Adrenal gland (tissue), 9 donors: ENCODE measurements at regions not wholly inside any gene's neighbourhood (a gene's known extent, or its start where the extent isn't known, plus 50 kb on each side); places are given as distances from the start of the nearest gene placed in this dataset.

ENCODE experiments used
- DNase-seq, 7 donors: peaks; one replicate each; pipeline ENCODE4 v3.0.0-alpha.2; 2019 to 2020
- H3K27ac ChIP-seq, 5 donors: fragments of 200-600 bp; sonication (generic) in 4 of 5; 1 replicate in 3 of 5; 2 replicates in 2 of 5; pipeline versions ENCODE4 v1.5.1 to v1.8.0; 2016 to 2020; ENCODE audit warnings: mild to moderate bottlenecking in 1 of 5
- H3K27me3 ChIP-seq: fragments of 200-600 bp; 2 replicates; pipeline ENCODE4 v1.8.0; 2021
- H3K36me3 ChIP-seq, 2 donors: fragments of 200-600 bp; replicated peaks in 1 of 2; 1 replicate in 1 of 2; 2 replicates in 1 of 2; pipeline versions ENCODE4 v1.5.1 to v1.8.0; 2018 to 2022
- H3K4me1 ChIP-seq, 2 donors: fragments of 200-600 bp; replicated peaks in 1 of 2; 1 replicate in 1 of 2; 2 replicates in 1 of 2; pipeline versions ENCODE4 v1.5.1 to v1.8.0; 2018 to 2021
- H3K4me3 ChIP-seq, 4 donors: fragments of 200-600 bp; sonication (generic) in 3 of 4; one replicate each; pipeline ENCODE4 v1.5.1; 2016 to 2018
- H3K9me3 ChIP-seq, 3 donors: fragments of 200-600 bp; sonication (generic) in 1 of 3; replicated peaks in 1 of 3; 1 replicate in 2 of 3; 2 replicates in 1 of 3; pipeline versions ENCODE4 v1.5.1 to v1.8.0; 2016 to 2021
- POLR2A ChIP-seq, 2 donors: fragments of 450-650 bp; IDR thresholded peaks; one replicate each; pipeline ENCODE4 v1.6.1; 2017; ENCODE audit warnings: antibody characterized with exemption in 2 of 2, mild to moderate bottlenecking in 2 of 2, moderate library complexity in 1 of 2
- WGBS, 4 donors: extraction: QIAGEN DNeasy Blood & Tissue Kit in 2 of 4; methylation state at CpG; one replicate each; pipeline versions ENCODE4 v1.1.5 to v1.1.7; 2013 to 2017; 5-methylcytosine and 5-hydroxymethylcytosine counted together
- intact Hi-C, 2 donors: fragments of 100-400 bp; cut with DNase I; formaldehyde crosslinking; loops; one replicate each; pipeline versions ENCODE4 v1.14.1 to v1.15.0; 2022 to 2023
- TF ChIP-seq, protein P1 (sequence below), 6 experiments: fragments of 450-650 bp in 4 of 6; fragments of 200-600 bp in 2 of 6; sonication (generic) in 1 of 6; IDR thresholded peaks; 1 replicate in 5 of 6; 2 replicates in 1 of 6; pipeline versions ENCODE4 v1.5.1 to v1.8.0; 2016 to 2021; ENCODE audit warnings: antibody characterized with exemption in 6 of 6, mild to moderate bottlenecking in 2 of 6, moderate library complexity in 1 of 6
- donor health status: healthy with polysubstance abuse.
- donor health status: Bipolar disorder and iron deficiency.
- donor health status: DM: yes; HTN: yes; CAD: no.
- donor health status: DM: no; HTN: no; CAD: no.
- donor health status: DM: no; HTN: no; CAD: no.

DNA sequence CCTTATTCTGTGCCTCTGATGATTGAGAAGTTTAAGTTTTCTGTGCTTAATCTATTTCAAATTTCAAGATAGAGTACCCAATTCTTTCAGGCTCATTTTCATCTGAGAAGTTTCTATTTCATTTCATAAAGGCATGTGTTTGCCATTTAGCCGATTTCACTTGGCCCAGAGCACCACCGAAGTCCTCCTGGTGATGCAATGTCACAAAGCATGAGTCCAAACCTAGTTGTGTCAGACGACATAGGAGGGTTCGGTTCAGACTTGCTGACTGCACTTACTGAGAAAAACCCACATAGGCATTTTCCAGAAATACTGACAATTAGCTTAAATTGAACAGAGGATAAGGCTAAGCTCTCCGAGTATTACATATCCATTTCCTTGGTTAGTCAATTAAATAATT lies 152.4 kb upstream of the FAR2 start:
- Histone ChIP-seq H3K4me1 (no peaks in the 10 kb centered on the region), H3K27me3 (no peaks in the 10 kb centered on the region), H3K4me3 (no peak overlapping the region), H3K36me3 (no peaks in the 10 kb centered on the region), H3K27ac (no peak overlapping the region), H3K9me3 (no peaks in the 10 kb centered on the region)
- no peak for DNase-seq
- TF ChIP-seq POLR2A (IDR thresholded peaks at IDR 0.05), result no peak
- TF ChIP-seq, protein P1, sequence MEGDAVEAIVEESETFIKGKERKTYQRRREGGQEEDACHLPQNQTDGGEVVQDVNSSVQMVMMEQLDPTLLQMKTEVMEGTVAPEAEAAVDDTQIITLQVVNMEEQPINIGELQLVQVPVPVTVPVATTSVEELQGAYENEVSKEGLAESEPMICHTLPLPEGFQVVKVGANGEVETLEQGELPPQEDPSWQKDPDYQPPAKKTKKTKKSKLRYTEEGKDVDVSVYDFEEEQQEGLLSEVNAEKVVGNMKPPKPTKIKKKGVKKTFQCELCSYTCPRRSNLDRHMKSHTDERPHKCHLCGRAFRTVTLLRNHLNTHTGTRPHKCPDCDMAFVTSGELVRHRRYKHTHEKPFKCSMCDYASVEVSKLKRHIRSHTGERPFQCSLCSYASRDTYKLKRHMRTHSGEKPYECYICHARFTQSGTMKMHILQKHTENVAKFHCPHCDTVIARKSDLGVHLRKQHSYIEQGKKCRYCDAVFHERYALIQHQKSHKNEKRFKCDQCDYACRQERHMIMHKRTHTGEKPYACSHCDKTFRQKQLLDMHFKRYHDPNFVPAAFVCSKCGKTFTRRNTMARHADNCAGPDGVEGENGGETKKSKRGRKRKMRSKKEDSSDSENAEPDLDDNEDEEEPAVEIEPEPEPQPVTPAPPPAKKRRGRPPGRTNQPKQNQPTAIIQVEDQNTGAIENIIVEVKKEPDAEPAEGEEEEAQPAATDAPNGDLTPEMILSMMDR (IDR thresholded peaks at IDR 0.05), result no peak
- intact Hi-C loops, result no loop called here
- WGBS, 4 donors, result 82 to 93% (median 88%) methylated on average over 5 of the region's 5 CpGs

DNA sequence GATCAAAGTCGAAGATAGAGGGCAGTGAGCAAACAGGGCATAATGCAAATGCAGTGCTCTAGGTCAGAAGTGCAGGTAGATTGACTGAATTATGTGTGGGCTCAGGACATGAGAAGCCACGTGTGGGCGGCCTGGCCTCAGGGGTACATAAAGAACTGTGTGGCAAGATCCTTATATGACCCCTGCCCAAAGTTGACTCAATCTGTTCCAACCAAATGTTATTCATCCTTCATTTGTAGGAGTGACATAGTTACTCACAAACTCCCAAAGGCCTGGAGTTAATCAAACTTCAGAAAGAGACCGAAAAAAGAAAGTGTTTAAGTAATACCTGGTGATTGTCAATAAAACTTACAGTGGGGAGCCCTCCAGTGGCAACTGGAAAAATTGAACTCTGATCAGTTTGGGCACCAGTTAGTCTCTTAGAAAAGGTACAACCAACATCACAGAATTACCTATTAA lies 150.4 kb upstream of the FAR2 start:
- Histone ChIP-seq H3K36me3 (no peaks in the 10 kb centered on the region), H3K4me3 (no peak overlapping the region), H3K4me1 (no peaks in the 10 kb centered on the region), H3K9me3 (no peaks in the 10 kb centered on the region), H3K27me3 (no peaks in the 10 kb centered on the region), H3K27ac (no peak overlapping the region)
- intact Hi-C loops, result no loop called here
- TF ChIP-seq, protein P1 (IDR thresholded peaks at IDR 0.05), result peak in 5 of 6 experiments; percentile 14 to 57 (median 43)
- no peak for TF ChIP-seq POLR2A (IDR thresholded peaks at IDR 0.05)
- 41 to 70% (median 66%) methylated on average over 2 to 4 of the region's 4 CpGs for WGBS, 4 donors
- peak in 3 of 7 donors; percentile 16 to 66 (median 29) for DNase-seq

DNA sequence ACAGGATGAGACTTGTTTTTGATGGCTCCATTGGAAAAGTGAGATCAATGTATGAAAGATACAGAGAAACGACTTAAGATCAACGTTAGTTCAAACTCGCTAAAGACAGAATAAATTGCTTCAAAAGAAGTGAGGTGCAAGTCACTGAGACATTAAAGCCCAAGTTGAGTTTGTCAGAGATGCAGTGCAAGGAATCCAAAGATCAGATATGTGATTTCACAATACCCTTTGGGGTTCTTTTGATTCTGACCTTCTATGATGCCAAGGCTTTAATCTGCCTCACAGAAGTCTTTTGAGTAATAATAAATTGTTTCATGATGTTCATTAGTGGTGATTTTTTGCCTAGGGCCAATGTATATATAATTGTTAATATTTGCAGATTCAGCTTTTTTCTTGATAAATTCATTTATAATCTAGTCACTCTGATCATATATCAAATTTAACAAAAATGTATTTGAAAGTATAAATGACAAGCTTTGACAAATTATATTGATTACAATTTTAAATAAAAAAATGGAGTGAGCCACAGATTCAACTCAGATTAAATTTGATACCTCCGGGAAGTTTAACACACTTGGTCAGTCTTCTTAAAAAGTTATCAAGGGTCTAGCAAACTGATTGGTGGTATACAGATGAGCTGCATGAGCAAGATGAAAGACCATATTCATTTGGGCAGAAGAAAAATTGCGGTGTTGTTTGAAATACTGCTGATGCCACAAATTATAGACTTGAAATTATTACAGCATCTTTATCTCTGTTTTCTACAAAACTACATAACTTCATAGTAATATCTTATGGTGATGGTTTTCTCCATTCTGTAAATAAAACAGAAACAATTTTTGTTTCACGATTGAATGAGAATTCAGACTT lies 144.8 kb upstream of the FAR2 start:
- intact Hi-C loops, result no loop called here
- Histone ChIP-seq H3K4me3 (no peak overlapping the region), H3K9me3 (no peaks in the 10 kb centered on the region), H3K27me3 (no peaks in the 10 kb centered on the region), H3K36me3 (no peaks in the 10 kb centered on the region), H3K4me1 (no peaks in the 10 kb centered on the region), H3K27ac (no peak overlapping the region)
- no peak for DNase-seq
- WGBS, 4 donors, result 70 to 77% (median 74%) methylated on average over 6 of the region's 6 CpGs
- no peak for TF ChIP-seq POLR2A (IDR thresholded peaks at IDR 0.05)
- TF ChIP-seq, protein P1 (IDR thresholded peaks at IDR 0.05), result no peak

DNA sequence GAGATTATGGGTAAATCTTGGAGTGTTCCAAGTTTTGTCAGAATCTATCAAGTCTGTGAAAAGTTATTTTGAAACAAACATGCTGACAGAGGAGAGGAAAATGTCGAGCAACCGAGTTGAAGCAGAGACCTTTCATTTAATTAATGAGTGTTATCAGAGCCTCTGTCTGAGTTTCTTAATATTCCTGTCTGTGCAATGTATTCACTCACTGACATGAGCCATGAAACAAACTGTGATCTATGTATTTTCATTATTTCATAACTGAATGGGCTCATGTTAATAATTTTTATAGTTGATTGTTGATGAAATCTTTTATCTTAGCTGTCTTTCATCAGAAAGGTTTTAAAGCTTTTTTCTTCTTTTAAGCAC lies 144.2 kb upstream of the FAR2 start:
- Histone ChIP-seq H3K4me3 (no peak overlapping the region), H3K9me3 (no peaks in the 10 kb centered on the region), H3K27me3 (no peaks in the 10 kb centered on the region), H3K4me1 (no peaks in the 10 kb centered on the region), H3K36me3 (no peaks in the 10 kb centered on the region), H3K27ac (no peak overlapping the region)
- intact Hi-C loops, result no loop called here
- 29 to 35% (median 32%) methylated on average over 2 of the region's 2 CpGs for WGBS, 4 donors
- DNase-seq, result no peak
- TF ChIP-seq POLR2A (IDR thresholded peaks at IDR 0.05), result no peak
- TF ChIP-seq, protein P1 (IDR thresholded peaks at IDR 0.05), result no peak
